DOHH2 (cell line): ENCODE measurements at regions not wholly inside any gene's neighbourhood (a gene's known extent, or its start where the extent isn't known, plus 50 kb on each side); places are given as distances from the start of the nearest gene placed in this dataset.
"Not testable (repeated sequence)": the region's sequence is repeated elsewhere in the genome, so short reads cannot be mapped to it uniquely, and the experiment has no call there.

Experiments used
- H3F3A ChIP-seq: fragments of 200-600 bp; sonication (generic), shearing (Covaris generic); 2 replicates; pipeline ENCODE4 v1.6.0; 2016; ENCODE audit warnings: antibody characterized with exemption, mild to moderate bottlenecking; ENCODE audit not compliant: control insufficient read depth, insufficient read depth
- H3K27ac ChIP-seq: fragments of 200-600 bp; sonication (generic); 2 replicates; pipeline ENCODE4 v1.5.1; 2014; ENCODE audit warnings: low read depth, mild to moderate bottlenecking, low read length, moderate library complexity
- H3K27me3 ChIP-seq: fragments of 200-600 bp; sonication (generic); 2 replicates; pipeline ENCODE4 v1.6.1; 2014; ENCODE audit warnings: mild to moderate bottlenecking, low read length, mixed read lengths; ENCODE audit not compliant: control insufficient read depth
- H3K36me3 ChIP-seq: fragments of 200-600 bp; sonication (generic); 2 replicates; pipeline ENCODE4 v1.6.1; 2014; ENCODE audit warnings: mild to moderate bottlenecking, low read length, moderate library complexity, mixed read lengths; ENCODE audit not compliant: control insufficient read depth
- H3K4me1 ChIP-seq: fragments of 200-600 bp; sonication (generic); 2 replicates; pipeline ENCODE4 v1.6.1; 2014; ENCODE audit warnings: mild to moderate bottlenecking, low read length, mixed read lengths; ENCODE audit not compliant: control insufficient read depth
- H3K4me2 ChIP-seq: fragments of 200-600 bp; sonication (generic); 2 replicates; pipeline ENCODE4 v1.6.0; 2014; ENCODE audit warnings: mild to moderate bottlenecking, low read length, moderate library complexity
- H3K4me3 ChIP-seq: fragments of 200-600 bp; sonication (generic); 2 replicates; pipeline ENCODE4 v1.5.1; 2014; ENCODE audit warnings: mild to moderate bottlenecking, low read length, mixed read lengths
- H3K79me2 ChIP-seq: fragments of 200-600 bp; sonication (generic); 2 replicates; pipeline ENCODE4 v1.6.1; 2014; ENCODE audit warnings: mild to moderate bottlenecking, low read length, mixed read lengths; ENCODE audit not compliant: control insufficient read depth
- H3K9me2 ChIP-seq: fragments of 200-600 bp; sonication (generic); replicated peaks from 2 replicates; pipeline ENCODE4 v1.6.1; 2014; ENCODE audit warnings: mild to moderate bottlenecking, low read length, mixed read lengths; ENCODE audit not compliant: control insufficient read depth
- H3K9me3 ChIP-seq: fragments of 200-600 bp; sonication (generic); 2 replicates; pipeline ENCODE4 v1.6.1; 2014; ENCODE audit warnings: antibody characterized with exemption, low read length, mixed read lengths; ENCODE audit not compliant: control insufficient read depth, insufficient read depth
- H4K20me1 ChIP-seq: fragments of 200-600 bp; sonication (generic); 2 replicates; pipeline ENCODE4 v1.6.0; 2014; ENCODE audit warnings: low read depth, mild to moderate bottlenecking, antibody characterized with exemption, low read length, moderate library complexity; ENCODE audit not compliant: control insufficient read depth, insufficient read depth
- CTCF ChIP-seq: fragments of 200-600 bp; sonication (generic); IDR thresholded peaks from one replicate; pipeline ENCODE4 v1.5.1; 2014; ENCODE audit warnings: antibody characterized with exemption, mild to moderate bottlenecking, low read depth, low read length; ENCODE audit not compliant: poor library complexity, severe bottlenecking
- EZH2phosphoT487 ChIP-seq: fragments of 200-600 bp; sonication (generic); IDR thresholded peaks from 2 replicates; pipeline ENCODE4 v1.6.1; 2017; ENCODE audit warnings: borderline replicate concordance, mild to moderate bottlenecking, antibody characterized with exemption, low read length, moderate library complexity, mixed read lengths

- H3F3A ChIP-seq = no peaks in the 10 kb centered on the region
- H3K79me2 ChIP-seq = no peaks in the 10 kb centered on the region
- no peak overlapping the region for H3K4me3 ChIP-seq
- TF ChIP-seq EZH2phosphoT487 = no peak
- no peak for TF ChIP-seq CTCF
- no peak overlapping the region for H3K27ac ChIP-seq
- no peak overlapping the region for H3K4me2 ChIP-seq
- H3K27me3 ChIP-seq = no peaks in the 10 kb centered on the region
- no peaks in the 10 kb centered on the region for H3K36me3 ChIP-seq
- H4K20me1 ChIP-seq = no peaks in the 10 kb centered on the region
- no peaks in the 10 kb centered on the region for H3K9me2 ChIP-seq
- H3K4me1 ChIP-seq = no peaks in the 10 kb centered on the region
- no peaks in the 10 kb centered on the region for H3K9me3 ChIP-seq
Measured at GRCh38 chr6:76876922-76877553, 586.3 kb downstream of the HTR1B start.

- H4K20me1 ChIP-seq, H3K9me2 ChIP-seq, H3F3A ChIP-seq, H3K27me3 ChIP-seq, H3K36me3 ChIP-seq, H3K4me2 ChIP-seq, H3K79me2 ChIP-seq, H3K4me3 ChIP-seq, H3K27ac ChIP-seq, H3K4me1 ChIP-seq, H3K9me3 ChIP-seq: not testable (repeated sequence)
Measured at GRCh38 chr6:76876430-76876829, 586.9 kb downstream of the HTR1B start.

- Histone ChIP-seq H3K27me3 (no peaks in the 10 kb centered on the region), H3K4me2 (no peak overlapping the region), H3K79me2 (no peaks in the 10 kb centered on the region), H3K9me3 (no peaks in the 10 kb centered on the region), H3K9me2 (no peaks in the 10 kb centered on the region), H3K4me1 (no peaks in the 10 kb centered on the region), H4K20me1 (no peaks in the 10 kb centered on the region), H3K27ac (no peak overlapping the region), H3F3A (no peaks in the 10 kb centered on the region), H3K36me3 (no peaks in the 10 kb centered on the region), H3K4me3 (no peak overlapping the region)
- TF ChIP-seq EZH2phosphoT487 (no peak), CTCF (no peak)
Measured at GRCh38 chr6:76867182-76867581, 596.1 kb downstream of the HTR1B start.

- no peaks in the 10 kb centered on the region for H3F3A ChIP-seq
- H3K79me2 ChIP-seq = no peaks in the 10 kb centered on the region
- no peaks in the 10 kb centered on the region for H4K20me1 ChIP-seq
- H3K4me2 ChIP-seq = no peak overlapping the region
- no peaks in the 10 kb centered on the region for H3K9me2 ChIP-seq
- no peaks in the 10 kb centered on the region for H3K4me1 ChIP-seq
- no peak overlapping the region for H3K27ac ChIP-seq
- no peaks in the 10 kb centered on the region for H3K36me3 ChIP-seq
- no peaks in the 10 kb centered on the region for H3K27me3 ChIP-seq
- TF ChIP-seq EZH2phosphoT487 (no peak), CTCF (no peak)
- no peak overlapping the region for H3K4me3 ChIP-seq
- H3K9me3 ChIP-seq = no peaks in the 10 kb centered on the region
Measured at GRCh38 chr6:76866091-76866915, 597.0 kb downstream of the HTR1B start.
